ENCODE measurements at regions not wholly inside any gene's neighbourhood (a gene's known extent, or its start where the extent isn't known, plus 50 kb on each side); places are given as distances from the start of the nearest gene placed in this dataset.

DNA sequence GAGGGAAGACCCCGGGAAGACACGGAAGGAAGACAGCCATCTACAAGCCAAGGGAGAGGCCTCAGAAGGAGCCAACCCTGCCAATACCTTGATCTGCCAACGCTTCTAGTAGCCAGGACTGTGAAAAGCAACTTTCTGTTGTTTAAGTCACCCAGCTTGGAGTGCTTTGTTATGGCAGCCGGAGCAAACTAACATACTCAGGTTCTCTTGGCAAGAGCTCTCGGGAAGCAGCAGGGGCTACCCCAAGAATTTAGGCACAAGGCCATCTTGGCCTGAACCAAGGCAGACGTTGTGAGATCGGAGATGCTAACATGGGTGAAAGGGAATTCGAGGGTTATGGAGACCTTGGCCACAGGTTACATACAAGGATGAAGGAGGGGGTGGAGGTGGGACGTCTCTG is 78.6 kb upstream of the KLHL29 start:
- DNase-seq (ENCODE audit: low read depth, low spot score), result no peak
- no peak overlapping the region for H3K9ac ChIP-seq (ENCODE audit: insufficient read length)
- TF ChIP-seq FOXP2 (optimal IDR thresholded peaks at IDR 0.05; ENCODE audit: control extremely low read depth, extremely low read length, insufficient read depth), result no peak
- TF ChIP-seq EZH2 (IDR thresholded peaks at IDR 0.05), result no peak
- TF ChIP-seq POLR2AphosphoS5 (IDR thresholded peaks at IDR 0.05; ENCODE audit: borderline replicate concordance, low read depth, low read length), result no peak
- H3K27ac ChIP-seq, result no peak overlapping the region
- no peaks in the 10 kb centered on the region for H3K36me3 ChIP-seq (ENCODE audit: insufficient read depth, low read length)
- H3K9me3 ChIP-seq (ENCODE audit: low read depth, low read length), result no peaks in the 10 kb centered on the region
- H3K4me3 ChIP-seq, result no peak overlapping the region

DNA sequence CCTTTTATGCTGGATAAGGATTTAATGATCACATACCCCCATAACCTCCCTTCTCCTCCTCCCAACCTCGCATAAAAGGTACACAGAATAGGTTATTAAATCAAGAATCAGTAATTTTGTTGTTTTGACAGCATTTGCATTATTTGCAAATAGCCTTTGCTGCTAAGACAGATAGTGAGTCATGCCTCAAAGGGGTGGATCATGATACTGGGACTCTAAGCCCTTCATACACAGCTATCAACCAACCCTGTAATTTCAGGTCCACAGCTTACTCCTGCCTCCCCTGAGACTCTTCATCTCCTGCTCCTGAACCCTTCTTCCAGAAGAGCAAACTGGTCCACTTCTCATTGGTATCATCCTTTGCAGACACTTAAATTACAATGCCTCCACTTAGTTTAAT is 73.8 kb upstream of the KLHL29 start:
- no peak overlapping the region for H3K4me3 ChIP-seq
- H3K9me3 ChIP-seq (ENCODE audit: low read depth, low read length), result no peaks in the 10 kb centered on the region
- H3K27ac ChIP-seq, result no peak overlapping the region
- H3K36me3 ChIP-seq (ENCODE audit: insufficient read depth, low read length), result no peaks in the 10 kb centered on the region
- no peak for DNase-seq (ENCODE audit: low read depth, low spot score)
- TF ChIP-seq EZH2 (IDR thresholded peaks at IDR 0.05) (no peak), POLR2AphosphoS5 (IDR thresholded peaks at IDR 0.05; ENCODE audit: borderline replicate concordance, low read depth, low read length) (no peak), FOXP2 (optimal IDR thresholded peaks at IDR 0.05; ENCODE audit: control extremely low read depth, extremely low read length, insufficient read depth) (no peak)
- no peak overlapping the region for H3K9ac ChIP-seq (ENCODE audit: insufficient read length)

DNA sequence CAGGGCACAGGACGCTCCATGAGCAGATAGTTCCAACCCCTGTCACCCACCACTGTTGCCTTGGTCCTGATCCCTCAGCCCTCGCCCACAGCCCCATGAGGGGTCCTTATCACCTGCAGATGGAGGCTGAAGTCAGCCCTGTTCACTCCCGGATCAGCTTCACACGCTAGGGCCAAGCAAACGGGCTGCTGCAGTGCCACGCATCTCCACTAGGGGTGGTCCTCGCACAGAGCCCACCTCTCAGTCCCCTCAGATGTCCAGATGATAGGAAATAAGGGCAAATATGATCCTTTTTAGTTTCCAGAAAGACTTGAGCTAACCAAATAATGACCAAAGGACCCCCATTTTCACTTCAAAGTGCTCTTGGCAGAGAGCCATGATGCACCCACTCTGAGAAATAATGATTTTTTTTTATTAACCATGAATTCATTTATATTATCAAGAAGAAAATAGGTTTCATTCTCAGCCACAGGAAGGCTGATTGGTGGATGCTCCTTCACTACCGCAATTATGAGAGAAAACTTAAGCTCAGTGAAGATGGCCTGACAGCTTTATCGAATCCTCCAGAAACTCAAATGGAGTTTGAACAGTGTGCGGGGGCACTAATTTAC is 71.9 kb upstream of the KLHL29 start:
- Histone ChIP-seq H3K9me3 (ENCODE audit: low read depth, low read length) (no peaks in the 10 kb centered on the region), H3K36me3 (ENCODE audit: insufficient read depth, low read length) (no peaks in the 10 kb centered on the region), H3K4me3 (no peak overlapping the region), H3K9ac (ENCODE audit: insufficient read length) (no peak overlapping the region), H3K27ac (no peak overlapping the region)
- no peak for DNase-seq (ENCODE audit: low read depth, low spot score)
- no peak for TF ChIP-seq POLR2AphosphoS5 (IDR thresholded peaks at IDR 0.05; ENCODE audit: borderline replicate concordance, low read depth, low read length)
- no peak for TF ChIP-seq FOXP2 (optimal IDR thresholded peaks at IDR 0.05; ENCODE audit: control extremely low read depth, extremely low read length, insufficient read depth)
- TF ChIP-seq EZH2 (IDR thresholded peaks at IDR 0.05), result no peak

DNA sequence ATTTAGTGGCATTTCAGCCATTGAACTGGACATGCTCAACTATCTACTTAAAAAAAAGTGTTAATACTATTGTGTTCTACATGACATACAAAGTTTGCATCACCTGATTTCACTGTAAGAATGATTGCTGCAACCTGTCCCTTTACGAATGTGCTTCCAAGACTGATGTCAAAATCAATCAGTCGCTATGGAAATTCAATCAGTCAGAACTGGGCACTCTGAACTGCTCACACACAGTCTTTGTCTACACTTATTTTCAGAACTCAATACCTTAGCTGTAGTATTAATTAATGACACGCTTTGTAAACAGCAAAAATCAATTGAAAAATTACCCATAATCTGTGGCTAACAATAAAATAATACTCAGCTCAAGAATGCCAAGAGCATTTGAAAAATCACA is 70.3 kb upstream of the KLHL29 start:
- Histone ChIP-seq H3K9me3 (ENCODE audit: low read depth, low read length) (no peaks in the 10 kb centered on the region), H3K36me3 (ENCODE audit: insufficient read depth, low read length) (no peaks in the 10 kb centered on the region), H3K27ac (no peak overlapping the region), H3K4me3 (no peak overlapping the region), H3K9ac (ENCODE audit: insufficient read length) (no peak overlapping the region)
- TF ChIP-seq EZH2 (IDR thresholded peaks at IDR 0.05) (no peak), FOXP2 (optimal IDR thresholded peaks at IDR 0.05; ENCODE audit: control extremely low read depth, extremely low read length, insufficient read depth) (no peak)
- DNase-seq (ENCODE audit: low read depth, low spot score), result no peak

DNA sequence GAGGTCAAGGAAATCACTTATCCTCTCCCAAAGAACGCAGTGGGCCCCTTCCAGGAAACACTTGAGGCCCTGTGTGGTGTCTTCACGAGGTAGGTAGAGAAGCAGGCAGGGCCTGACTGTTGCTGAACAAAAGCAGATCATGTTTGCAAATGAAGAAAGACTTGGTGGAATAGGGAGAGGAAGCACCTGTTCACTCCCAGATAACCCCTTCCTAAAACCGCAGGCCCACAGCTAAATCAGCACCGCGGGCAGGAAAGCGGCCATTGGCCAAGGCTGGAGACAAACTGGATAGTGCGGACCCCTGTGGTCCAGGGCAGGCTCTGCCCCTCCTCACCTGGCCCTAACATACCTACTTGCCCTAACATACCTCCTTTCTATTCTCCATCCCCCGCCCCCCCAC is 64.9 kb upstream of the KLHL29 start:
- H3K27ac ChIP-seq, result no peak overlapping the region
- no peaks in the 10 kb centered on the region for H3K36me3 ChIP-seq (ENCODE audit: insufficient read depth, low read length)
- no peaks in the 10 kb centered on the region for H3K9me3 ChIP-seq (ENCODE audit: low read depth, low read length)
- no peak overlapping the region for H3K4me3 ChIP-seq
- TF ChIP-seq EZH2 (IDR thresholded peaks at IDR 0.05) (no peak), FOXP2 (optimal IDR thresholded peaks at IDR 0.05; ENCODE audit: control extremely low read depth, extremely low read length, insufficient read depth) (no peak), POLR2AphosphoS5 (IDR thresholded peaks at IDR 0.05; ENCODE audit: borderline replicate concordance, low read depth, low read length) (no peak)
- no peak for DNase-seq (ENCODE audit: low read depth, low spot score)
- H3K9ac ChIP-seq (ENCODE audit: insufficient read length), result no peak overlapping the region

DNA sequence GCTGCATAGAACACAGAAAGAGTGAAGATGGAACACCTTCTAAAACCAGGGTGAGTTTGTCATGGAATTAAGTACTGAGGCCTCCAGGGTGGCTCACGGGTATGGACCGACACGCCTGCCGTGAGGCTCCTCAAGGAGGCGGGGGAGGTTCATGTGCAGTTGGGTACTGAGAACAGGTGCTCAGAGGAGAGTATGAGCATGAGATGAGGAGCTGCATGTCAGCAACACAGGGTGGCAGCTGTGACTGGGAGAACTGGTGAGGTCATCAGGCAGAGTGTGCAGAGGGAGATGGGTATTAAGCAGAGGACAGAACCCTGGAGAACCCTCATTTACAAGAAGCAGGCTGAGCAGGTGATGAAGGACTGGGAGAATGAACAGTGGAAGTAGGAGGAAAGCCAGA is 63.2 kb upstream of the KLHL29 start:
- Histone ChIP-seq H3K36me3 (ENCODE audit: insufficient read depth, low read length) (no peaks in the 10 kb centered on the region), H3K9ac (ENCODE audit: insufficient read length) (no peak overlapping the region), H3K9me3 (ENCODE audit: low read depth, low read length) (no peaks in the 10 kb centered on the region), H3K27ac (no peak overlapping the region), H3K4me3 (no peak overlapping the region)
- no peak for DNase-seq (ENCODE audit: low read depth, low spot score)
- TF ChIP-seq POLR2AphosphoS5 (IDR thresholded peaks at IDR 0.05; ENCODE audit: borderline replicate concordance, low read depth, low read length) (no peak), EZH2 (IDR thresholded peaks at IDR 0.05) (no peak), FOXP2 (optimal IDR thresholded peaks at IDR 0.05; ENCODE audit: control extremely low read depth, extremely low read length, insufficient read depth) (no peak)

DNA sequence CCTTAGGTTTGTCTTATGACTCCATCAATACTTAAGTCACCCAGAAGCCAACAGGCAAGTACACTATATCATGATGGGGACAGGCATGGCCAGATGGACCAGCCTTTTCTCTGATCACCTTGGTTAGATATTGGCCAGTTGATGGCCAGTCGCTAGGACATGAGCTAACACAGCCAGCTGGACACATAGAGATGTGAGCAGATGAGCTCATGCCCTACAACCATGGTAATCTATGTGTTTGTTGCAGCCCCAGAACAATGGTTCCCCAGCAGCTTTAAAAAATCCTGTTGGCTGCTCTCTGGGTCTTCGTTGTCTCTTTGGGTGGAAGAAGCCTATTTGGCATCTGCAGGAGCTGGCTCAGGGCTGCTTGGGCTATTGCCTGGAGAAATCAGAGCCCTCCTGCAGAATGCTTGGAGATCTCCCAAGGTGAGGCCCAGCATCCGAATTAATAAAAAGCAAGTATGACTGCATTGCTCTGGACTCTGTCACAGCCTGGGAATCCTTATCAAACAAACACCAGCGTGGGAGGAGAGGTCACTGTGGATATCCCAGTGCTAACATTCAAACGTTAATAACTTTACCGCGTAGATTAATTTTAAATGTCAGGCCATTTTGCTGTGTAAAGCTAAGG is 62.3 kb upstream of the KLHL29 start:
- Histone ChIP-seq H3K9ac (ENCODE audit: insufficient read length) (no peak overlapping the region), H3K9me3 (ENCODE audit: low read depth, low read length) (no peaks in the 10 kb centered on the region), H3K36me3 (ENCODE audit: insufficient read depth, low read length) (no peaks in the 10 kb centered on the region), H3K27ac (no peak overlapping the region), H3K4me3 (no peak overlapping the region)
- TF ChIP-seq FOXP2 (optimal IDR thresholded peaks at IDR 0.05; ENCODE audit: control extremely low read depth, extremely low read length, insufficient read depth) (no peak), POLR2AphosphoS5 (IDR thresholded peaks at IDR 0.05; ENCODE audit: borderline replicate concordance, low read depth, low read length) (no peak), EZH2 (IDR thresholded peaks at IDR 0.05) (no peak)
- no peak for DNase-seq (ENCODE audit: low read depth, low spot score)

DNA sequence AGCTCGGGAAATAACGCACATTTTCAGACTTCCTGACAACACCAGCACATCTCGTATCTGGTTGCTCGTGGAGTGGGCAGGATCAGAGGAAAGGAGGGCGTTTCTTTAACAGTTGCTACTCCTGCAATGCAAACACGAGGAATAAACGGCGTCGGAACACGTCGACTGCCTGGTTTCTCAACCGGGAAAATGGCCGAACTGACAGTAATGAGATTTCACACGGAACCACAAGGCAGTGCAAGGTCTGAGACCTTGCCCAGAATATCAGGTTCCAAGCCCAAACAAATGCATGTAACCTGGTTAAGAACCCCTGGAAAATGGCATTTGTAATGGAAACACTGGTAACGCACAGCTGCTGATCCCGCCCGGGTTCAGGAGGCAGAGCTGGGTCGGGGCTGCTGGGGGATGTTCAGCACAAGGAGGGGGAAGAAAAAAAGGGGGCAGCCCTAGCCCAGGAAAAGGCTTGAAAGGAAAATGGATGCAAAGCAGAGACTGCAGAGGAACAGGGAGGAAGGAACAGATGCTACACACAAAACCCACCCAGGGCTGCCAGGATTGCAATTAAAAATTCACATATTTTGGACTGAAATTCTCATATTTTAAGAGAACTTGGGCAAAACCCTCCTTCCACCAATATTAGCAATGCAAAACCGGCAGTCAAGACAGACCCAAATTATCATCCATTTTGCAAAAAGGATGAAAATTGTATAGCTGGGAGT is 61.6 kb upstream of the KLHL29 start:
- no peak for DNase-seq (ENCODE audit: low read depth, low spot score)
- Histone ChIP-seq H3K9ac (ENCODE audit: insufficient read length) (no peak overlapping the region), H3K9me3 (ENCODE audit: low read depth, low read length) (no peaks in the 10 kb centered on the region), H3K36me3 (ENCODE audit: insufficient read depth, low read length) (no peaks in the 10 kb centered on the region), H3K4me3 (no peak overlapping the region), H3K27ac (no peak overlapping the region)
- TF ChIP-seq FOXP2 (optimal IDR thresholded peaks at IDR 0.05; ENCODE audit: control extremely low read depth, extremely low read length, insufficient read depth) (no peak), POLR2AphosphoS5 (IDR thresholded peaks at IDR 0.05; ENCODE audit: borderline replicate concordance, low read depth, low read length) (no peak), EZH2 (IDR thresholded peaks at IDR 0.05) (no peak)

Measured in SK-N-MC (cell line).